HEK293 (cell line): ENCODE measurements at regions not wholly inside any gene's neighbourhood (a gene's known extent, or its start where the extent isn't known, plus 50 kb on each side); places are given as distances from the start of the nearest gene placed in this dataset.

ENCODE experiments used
- CTCF ChIA-PET: fragments of 350-600 bp; formaldehyde crosslinking; extraction: SDS; loops from one replicate; lab custom pipeline; 2021; ENCODE audit warnings: antibody characterized with exemption; lab: Yijun Ruan, JAX
- POLR2A ChIA-PET: fragments of 300-600 bp; formaldehyde crosslinking; extraction: SDS; loops from one replicate; lab custom pipeline; 2020; ENCODE audit warnings: antibody characterized with exemption, inconsistent platforms; lab: Yijun Ruan, JAX
- H3K27ac ChIP-seq: fragments of 200-500 bp; sonication (Bioruptor generic); 2 replicates; pipeline ENCODE4 v1.5.1; 2014; ENCODE audit warnings: low read depth, low read length, control low read depth, inconsistent platforms; ENCODE audit errors: extremely low read depth
- H3K36me3 ChIP-seq, 2 experiments: fragments of 200-500 bp in 1 of 2; sonication (Bioruptor generic) in 1 of 2; 1 replicate in 1 of 2; 2 replicates in 1 of 2; pipeline ENCODE4 v1.5.1; 2014 to 2017; ENCODE audit warnings: inconsistent platforms in 2 of 2, low read length in 2 of 2; ENCODE audit not compliant: control insufficient read depth in 2 of 2, insufficient read depth in 1 of 2
- H3K4me1 ChIP-seq: fragments of 200-500 bp; sonication (Bioruptor generic); 2 replicates; pipeline ENCODE4 v1.5.1; 2014; ENCODE audit warnings: mild to moderate bottlenecking, low read length, inconsistent platforms; ENCODE audit not compliant: control insufficient read depth, insufficient read depth
- H3K4me3 ChIP-seq: 2 replicates; pipeline ENCODE4 v1.5.1; 2011; ENCODE audit warnings: low read depth, mild to moderate bottlenecking, control low read depth, low read length, moderate library complexity
- H3K9me3 ChIP-seq: fragments of 200-500 bp; sonication (Bioruptor generic); 2 replicates; pipeline ENCODE4 v1.5.1; 2014; ENCODE audit warnings: low read depth, low read length, inconsistent platforms; ENCODE audit not compliant: control insufficient read depth, insufficient read depth
- IKZF3 ChIP-seq: fragments of 450-650 bp; IDR thresholded peaks from 2 replicates; pipeline ENCODE4 v1.5.0; 2018; ENCODE audit warnings: missing biosample characterization, mild to moderate bottlenecking, missing genetic modification characterization, moderate library complexity
- PATZ1 ChIP-seq: fragments of 450-650 bp; formaldehyde crosslinking; IDR thresholded peaks from 2 replicates; pipeline ENCODE4 v1.5.1; 2016; ENCODE audit warnings: missing biosample characterization, missing genetic modification characterization
- SP2 ChIP-seq: fragments of 450-650 bp; formaldehyde crosslinking; IDR thresholded peaks from 2 replicates; pipeline ENCODE4 v1.5.1; 2016; ENCODE audit warnings: missing biosample characterization, missing genetic modification characterization
- TSHZ1 ChIP-seq: fragments of 450-650 bp; formaldehyde crosslinking; IDR thresholded peaks from 2 replicates; pipeline ENCODE4 v1.5.1; 2016; ENCODE audit warnings: missing biosample characterization, missing genetic modification characterization, borderline replicate concordance
- ZBTB21 ChIP-seq: fragments of 450-650 bp; formaldehyde crosslinking; IDR thresholded peaks from 2 replicates; pipeline ENCODE4 v1.5.1; 2017; ENCODE audit warnings: missing biosample characterization, missing genetic modification characterization
- ZNF157 ChIP-seq: fragments of 450-650 bp; formaldehyde crosslinking; IDR thresholded peaks from 2 replicates; pipeline ENCODE4 v1.5.1; 2016; ENCODE audit warnings: missing biosample characterization, missing genetic modification characterization
- ZNF174 ChIP-seq: fragments of 450-650 bp; formaldehyde crosslinking; IDR thresholded peaks from 2 replicates; pipeline ENCODE4 v1.5.0; 2017; ENCODE audit warnings: missing biosample characterization, mild to moderate bottlenecking, missing genetic modification characterization
- ZNF184 ChIP-seq: fragments of 450-650 bp; IDR thresholded peaks from 2 replicates; pipeline ENCODE4 v1.5.1; 2018; ENCODE audit warnings: missing biosample characterization, mild to moderate bottlenecking, missing genetic modification characterization
- ZNF211 ChIP-seq: fragments of 450-650 bp; formaldehyde crosslinking; IDR thresholded peaks from 2 replicates; pipeline ENCODE4 v1.5.1; 2016; ENCODE audit warnings: low read depth, missing biosample characterization, missing genetic modification characterization
- ZNF221 ChIP-seq: fragments of 450-650 bp; formaldehyde crosslinking; IDR thresholded peaks from 2 replicates; pipeline ENCODE4 v1.5.1; 2017; ENCODE audit warnings: missing biosample characterization, missing genetic modification characterization, borderline replicate concordance
- ZNF23 ChIP-seq: fragments of 450-650 bp; formaldehyde crosslinking; IDR thresholded peaks from 2 replicates; pipeline ENCODE4 v1.5.1; 2016; ENCODE audit warnings: missing biosample characterization, missing genetic modification characterization, borderline replicate concordance
- ZNF266 ChIP-seq: fragments of 450-650 bp; formaldehyde crosslinking; IDR thresholded peaks from 2 replicates; pipeline ENCODE4 v1.5.1; 2016; ENCODE audit warnings: missing biosample characterization, missing genetic modification characterization, low read depth
- ZNF324 ChIP-seq: fragments of 450-650 bp; formaldehyde crosslinking; IDR thresholded peaks from 2 replicates; pipeline ENCODE4 v1.5.1; 2016; ENCODE audit warnings: missing biosample characterization, missing genetic modification characterization
- ZNF518A ChIP-seq: fragments of 450-650 bp; formaldehyde crosslinking; conservative IDR thresholded peaks from 2 replicates; pipeline ENCODE4 v1.5.1; 2016; ENCODE audit warnings: low read depth, missing biosample characterization, missing genetic modification characterization
- ZNF621 ChIP-seq: fragments of 450-650 bp; formaldehyde crosslinking; IDR thresholded peaks from 2 replicates; pipeline ENCODE4 v1.5.1; 2017; ENCODE audit warnings: missing biosample characterization, missing genetic modification characterization
- ZNF626 ChIP-seq: fragments of 450-650 bp; sonication (Bioruptor Pico); formaldehyde crosslinking; IDR thresholded peaks from 2 replicates; pipeline ENCODE4 v1.5.1; 2018; ENCODE audit warnings: missing biosample characterization, missing genetic modification characterization, inconsistent platforms
- ZNF670 ChIP-seq: fragments of 450-650 bp; formaldehyde crosslinking; IDR thresholded peaks from 2 replicates; pipeline ENCODE4 v1.5.1; 2016; ENCODE audit warnings: missing biosample characterization, missing genetic modification characterization, low read depth
- ZNF747 ChIP-seq: fragments of 450-650 bp; formaldehyde crosslinking; IDR thresholded peaks from 2 replicates; pipeline ENCODE4 v1.5.1; 2016; ENCODE audit warnings: missing biosample characterization, missing genetic modification characterization
- ZNF785 ChIP-seq: fragments of 450-650 bp; formaldehyde crosslinking; IDR thresholded peaks from 2 replicates; pipeline ENCODE4 v1.5.1; 2016; ENCODE audit warnings: missing biosample characterization, missing genetic modification characterization
- ZXDB ChIP-seq: fragments of 450-650 bp; formaldehyde crosslinking; IDR thresholded peaks from 2 replicates; pipeline ENCODE4 v1.5.1; 2016; ENCODE audit warnings: missing biosample characterization, missing genetic modification characterization
- TF ChIP-seq, protein P1 (sequence below): IDR thresholded peaks from 2 replicates; pipeline ENCODE4 v1.6.1; 2011; ENCODE audit warnings: mild to moderate bottlenecking, low read depth, low read length, borderline replicate concordance

- Histone ChIP-seq H3K27ac (no peak overlapping the region), H3K36me3 (no peaks in the 10 kb centered on the region), H3K4me3 (no peak overlapping the region), H3K9me3 (no peaks in the 10 kb centered on the region), H3K4me1 (no peaks in the 10 kb centered on the region)
- TF ChIP-seq ZNF221 (tag by site-specific recombination) (no peak), ZXDB (tag by site-specific recombination) (no peak), SP2 (tag by site-specific recombination) (no peak), ZNF626 (tag by site-specific recombination) (no peak), ZNF670 (tag by site-specific recombination) (no peak), ZNF23 (no peak), ZNF785 (no peak), ZNF621 (tag by site-specific recombination) (no peak), ZBTB21 (no peak), ZNF747 (tag by site-specific recombination) (no peak), ZNF324 (no peak), ZNF266 (tag by site-specific recombination) (no peak), PATZ1 (tag by site-specific recombination) (no peak), ZNF157 (tag by site-specific recombination) (no peak)
- CTCF ChIA-PET = no interaction called here
- POLR2A ChIA-PET = no interaction called here
Observed at GRCh38 chr3:29141197-29141917, 139.5 kb upstream of the RBMS3 start.

GRCh38 chr3:29141918-29142275 lies 139.0 kb upstream of the RBMS3 start:
- Histone ChIP-seq H3K27ac (no peak overlapping the region), H3K36me3 (no peaks in the 10 kb centered on the region), H3K4me3 (no peak overlapping the region), H3K9me3 (no peaks in the 10 kb centered on the region), H3K4me1 (no peaks in the 10 kb centered on the region)
- ChIA-PET CTCF (no interaction called here), POLR2A (no interaction called here)
- TF ChIP-seq ZNF174 (tag by site-specific recombination) (no peak), ZNF184 (tag by site-specific recombination) (no peak), ZNF211 (no peak), ZNF518A (no peak), SP2 (tag by site-specific recombination) (no peak), IKZF3 (tag by site-specific recombination) (no peak), TSHZ1 (no peak), ZXDB (tag by site-specific recombination) (no peak)
- TF ChIP-seq, protein P1, sequence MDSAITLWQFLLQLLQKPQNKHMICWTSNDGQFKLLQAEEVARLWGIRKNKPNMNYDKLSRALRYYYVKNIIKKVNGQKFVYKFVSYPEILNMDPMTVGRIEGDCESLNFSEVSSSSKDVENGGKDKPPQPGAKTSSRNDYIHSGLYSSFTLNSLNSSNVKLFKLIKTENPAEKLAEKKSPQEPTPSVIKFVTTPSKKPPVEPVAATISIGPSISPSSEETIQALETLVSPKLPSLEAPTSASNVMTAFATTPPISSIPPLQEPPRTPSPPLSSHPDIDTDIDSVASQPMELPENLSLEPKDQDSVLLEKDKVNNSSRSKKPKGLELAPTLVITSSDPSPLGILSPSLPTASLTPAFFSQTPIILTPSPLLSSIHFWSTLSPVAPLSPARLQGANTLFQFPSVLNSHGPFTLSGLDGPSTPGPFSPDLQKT = no peak
